Mucosa of descending colon (tissue), 3 donors: ENCODE measurements at regions not wholly inside any gene's neighbourhood (a gene's known extent, or its start where the extent isn't known, plus 50 kb on each side); places are given as distances from the start of the nearest gene placed in this dataset.

Experiments used
- ATAC-seq: fragments of 200-7000 bp; cut with Tn5 transposase; one replicate; pipeline ENCODE4 v1.9.1; 2020; ENCODE audit warnings: mild to moderate bottlenecking, moderate library complexity
- DNase-seq, 3 donors: peaks; one replicate each; pipeline ENCODE4 v3.0.0-alpha.2; 2020
- H3K36me3 ChIP-seq: fragments of 200-600 bp; one replicate; pipeline ENCODE4 v1.8.0; 2021; ENCODE audit warnings: low read depth, mild to moderate bottlenecking
- H3K4me1 ChIP-seq: fragments of 200-600 bp; one replicate; pipeline ENCODE4 v1.8.0; 2021; ENCODE audit warnings: low read depth, mild to moderate bottlenecking
- H3K4me3 ChIP-seq: fragments of 200-600 bp; one replicate; pipeline ENCODE4 v1.8.0; 2021; ENCODE audit warnings: mild to moderate bottlenecking
- H3K9me3 ChIP-seq: fragments of 200-600 bp; one replicate; pipeline ENCODE4 v1.8.0; 2021; ENCODE audit warnings: mild to moderate bottlenecking
- CTCF ChIP-seq: fragments of 200-600 bp; IDR thresholded peaks from one replicate; pipeline ENCODE4 v1.8.0; 2022; ENCODE audit warnings: antibody characterized with exemption, mild to moderate bottlenecking
- intact Hi-C, 2 donors: fragments of 100-400 bp; cut with DNase I in 1 of 2; cut with micrococcal nuclease in 1 of 2; formaldehyde crosslinking; loops; one replicate each; pipeline versions ENCODE4 v1.11.0 to v1.11.1; 2022; cut with DNase I, micrococcal nuclease
- donor health status: DM: no; HTN: no; CAD: no; lungs with moderate emphysema.
- donor health status: DM: no; HTN: no; CAD: no.
- donor health status: DM: no; HTN: yes; CAD: no.

- intact Hi-C loops, result no loop called here
- no peak for DNase-seq
Measured at GRCh38 chr1:164953815-164954214, 394.8 kb downstream of the PBX1 start.

GRCh38 chr1:164953098-164953497 lies 394.1 kb downstream of the PBX1 start:
- H3K4me1 ChIP-seq, result no peaks in the 10 kb centered on the region
- ATAC-seq (no peak), DNase-seq (no peak)
- H3K4me3 ChIP-seq, result no peak overlapping the region
- intact Hi-C loops, result no loop called here
- no peak for TF ChIP-seq CTCF
- H3K36me3 ChIP-seq, result no peaks in the 10 kb centered on the region
- H3K9me3 ChIP-seq, result peaks cover 11% of the 10 kb centered on the region

More at GRCh38 chr1:164953815-164954214, 394.8 kb downstream of the PBX1 start:
- Histone ChIP-seq H3K4me3 (no peak overlapping the region), H3K36me3 (no peaks in the 10 kb centered on the region), H3K9me3 (peaks cover 4% of the 10 kb centered on the region), H3K4me1 (no peaks in the 10 kb centered on the region)
- no peak for TF ChIP-seq CTCF
- no peak for ATAC-seq

GRCh38 chr1:164951508-164951907 lies 392.5 kb downstream of the PBX1 start:
- H3K4me1 ChIP-seq, result no peaks in the 10 kb centered on the region
- no peak for TF ChIP-seq CTCF
- no peak overlapping the region for H3K4me3 ChIP-seq
- no peak for DNase-seq
- peaks cover 19% of the 10 kb centered on the region for H3K9me3 ChIP-seq
- H3K36me3 ChIP-seq, result no peaks in the 10 kb centered on the region
- intact Hi-C loops, result no loop called here
- no peak for ATAC-seq

GRCh38 chr1:164950541-164950986 lies 391.6 kb downstream of the PBX1 start:
- DNase-seq (no peak), ATAC-seq (no peak)
- no peak overlapping the region for H3K4me3 ChIP-seq
- TF ChIP-seq CTCF, result no peak
- H3K9me3 ChIP-seq, result peaks cover 19% of the 10 kb centered on the region
- intact Hi-C loops, result no loop called here
- no peaks in the 10 kb centered on the region for H3K36me3 ChIP-seq
- H3K4me1 ChIP-seq, result no peaks in the 10 kb centered on the region

GRCh38 chr1:164949771-164950471 lies 390.9 kb downstream of the PBX1 start:
- no peaks in the 10 kb centered on the region for H3K4me1 ChIP-seq
- no peak overlapping the region for H3K4me3 ChIP-seq
- H3K9me3 ChIP-seq, result peaks cover 19% of the 10 kb centered on the region
- no peak for TF ChIP-seq CTCF
- no peak for DNase-seq
- no peak for ATAC-seq
- intact Hi-C loops, result no loop called here
- no peaks in the 10 kb centered on the region for H3K36me3 ChIP-seq

- intact Hi-C loops, result no loop called here
- Histone ChIP-seq H3K4me3 (no peak overlapping the region), H3K9me3 (peaks cover 19% of the 10 kb centered on the region), H3K4me1 (no peaks in the 10 kb centered on the region), H3K36me3 (no peaks in the 10 kb centered on the region)
- no peak for ATAC-seq
- no peak for DNase-seq
- TF ChIP-seq CTCF, result no peak
Measured at GRCh38 chr1:164948101-164948500, 389.1 kb downstream of the PBX1 start.
